IPS-20b (cell line): ENCODE measurements at regions not wholly inside any gene's neighbourhood (a gene's known extent, or its start where the extent isn't known, plus 50 kb on each side); places are given as distances from the start of the nearest gene placed in this dataset.
"Not testable (repeated sequence)": the region's sequence is repeated elsewhere in the genome, so short reads cannot be mapped to it uniquely, and the experiment has no call there.

Experiments
- H3K27ac ChIP-seq: one replicate; pipeline ENCODE4 v1.5.1; 2013; ENCODE audit warnings: low read length
- H3K27me3 ChIP-seq: 2 replicates; pipeline ENCODE4 v1.6.1; 2013; ENCODE audit warnings: mild to moderate bottlenecking, low read length, inconsistent platforms; ENCODE audit not compliant: insufficient read depth
- H3K36me3 ChIP-seq: 2 replicates; pipeline ENCODE4 v1.6.1; 2013; ENCODE audit warnings: low read depth, mild to moderate bottlenecking, inconsistent platforms, low read length, moderate library complexity; ENCODE audit not compliant: insufficient read depth
- H3K4me1 ChIP-seq: 2 replicates; pipeline ENCODE4 v1.6.1; 2013; ENCODE audit warnings: mild to moderate bottlenecking, control low read depth, inconsistent platforms, low read length, moderate library complexity; ENCODE audit not compliant: insufficient read depth
- H3K4me3 ChIP-seq: 2 replicates; pipeline ENCODE4 v1.5.1; 2013; ENCODE audit warnings: mild to moderate bottlenecking, low read length, inconsistent platforms
- H3K9ac ChIP-seq: 2 replicates; pipeline ENCODE4 v1.6.1; 2013; ENCODE audit warnings: low read depth, mild to moderate bottlenecking, inconsistent platforms, low read length, moderate library complexity
- H3K9me3 ChIP-seq: 2 replicates; pipeline ENCODE4 v1.6.1; 2013; ENCODE audit warnings: mild to moderate bottlenecking, low read depth, low read length, inconsistent platforms; ENCODE audit not compliant: insufficient read depth

DNA sequence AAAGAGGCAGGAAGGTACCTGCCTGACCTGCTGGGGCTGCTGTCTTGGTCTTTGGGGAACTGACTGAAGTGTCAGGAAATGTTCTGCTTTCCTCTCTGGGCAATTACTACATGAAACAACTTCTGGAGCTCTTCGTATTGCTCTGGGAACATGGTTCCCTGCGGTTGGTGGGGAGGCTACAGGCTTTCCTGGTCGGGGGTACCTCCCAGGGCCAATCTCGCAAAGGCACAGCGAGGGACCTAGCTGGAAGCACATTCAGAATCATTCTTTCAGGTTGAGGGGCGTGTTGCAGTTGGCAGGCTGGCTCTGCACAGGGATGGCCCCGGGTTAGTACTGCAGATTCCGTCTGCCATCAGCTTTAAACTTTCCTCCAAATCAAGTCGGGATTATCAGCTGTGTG is 88.9 kb upstream of the RANBP3L start:
- Histone ChIP-seq H3K27me3 (no peaks in the 10 kb centered on the region), H3K4me3 (no peak overlapping the region), H3K27ac (no peak overlapping the region), H3K9ac (no peak overlapping the region), H3K36me3 (no peaks in the 10 kb centered on the region), H3K9me3 (no peaks in the 10 kb centered on the region), H3K4me1 (no peaks in the 10 kb centered on the region)

DNA sequence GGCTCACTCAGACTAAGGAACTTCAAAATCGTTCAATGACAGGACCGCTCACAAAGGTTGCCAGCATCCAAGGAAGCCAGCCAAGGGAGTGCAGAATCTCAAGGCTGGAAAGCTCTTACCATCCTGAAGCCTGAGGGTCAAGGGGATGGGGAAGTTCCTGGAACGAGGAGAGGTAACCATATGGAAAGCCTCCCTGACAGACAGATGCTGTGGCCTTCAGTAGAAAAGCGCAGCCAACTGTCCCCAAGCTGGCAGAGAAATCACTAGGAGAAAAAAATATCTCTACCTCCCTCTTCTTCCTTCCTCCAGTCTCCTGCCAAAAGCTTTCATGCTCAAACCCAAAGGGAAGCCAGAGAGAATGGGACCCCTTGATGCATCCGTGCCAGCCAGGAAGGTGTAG is 90.5 kb upstream of the RANBP3L start:
- no peak overlapping the region for H3K4me3 ChIP-seq
- H3K9ac ChIP-seq, result no peak overlapping the region
- no peaks in the 10 kb centered on the region for H3K27me3 ChIP-seq
- H3K9me3 ChIP-seq, result no peaks in the 10 kb centered on the region
- H3K4me1 ChIP-seq, result no peaks in the 10 kb centered on the region
- no peaks in the 10 kb centered on the region for H3K36me3 ChIP-seq
- H3K27ac ChIP-seq, result no peak overlapping the region

DNA sequence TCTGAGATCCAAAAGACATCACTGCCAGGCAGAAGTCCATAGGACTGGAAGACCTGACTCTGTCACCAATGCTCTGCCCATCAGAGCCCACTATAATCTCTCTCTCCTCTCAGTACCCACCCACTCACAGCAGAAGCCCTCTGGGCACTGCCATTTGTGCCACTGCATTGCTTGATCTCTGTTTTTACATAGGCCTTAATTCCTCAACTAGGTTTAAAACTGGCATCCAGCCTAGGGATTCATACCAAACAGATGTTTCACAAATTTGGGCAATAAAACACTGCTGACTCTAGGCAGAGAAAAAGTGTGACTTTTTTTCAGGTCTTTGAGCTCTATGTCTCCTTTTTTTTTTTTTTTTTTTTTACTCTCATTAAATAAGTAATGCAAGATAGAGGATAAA is 91.1 kb upstream of the RANBP3L start:
- no peaks in the 10 kb centered on the region for H3K27me3 ChIP-seq
- H3K27ac ChIP-seq, result no peak overlapping the region
- H3K9me3 ChIP-seq, result no peaks in the 10 kb centered on the region
- no peaks in the 10 kb centered on the region for H3K36me3 ChIP-seq
- H3K4me3 ChIP-seq, result no peak overlapping the region
- H3K4me1 ChIP-seq, result no peaks in the 10 kb centered on the region
- no peak overlapping the region for H3K9ac ChIP-seq

DNA sequence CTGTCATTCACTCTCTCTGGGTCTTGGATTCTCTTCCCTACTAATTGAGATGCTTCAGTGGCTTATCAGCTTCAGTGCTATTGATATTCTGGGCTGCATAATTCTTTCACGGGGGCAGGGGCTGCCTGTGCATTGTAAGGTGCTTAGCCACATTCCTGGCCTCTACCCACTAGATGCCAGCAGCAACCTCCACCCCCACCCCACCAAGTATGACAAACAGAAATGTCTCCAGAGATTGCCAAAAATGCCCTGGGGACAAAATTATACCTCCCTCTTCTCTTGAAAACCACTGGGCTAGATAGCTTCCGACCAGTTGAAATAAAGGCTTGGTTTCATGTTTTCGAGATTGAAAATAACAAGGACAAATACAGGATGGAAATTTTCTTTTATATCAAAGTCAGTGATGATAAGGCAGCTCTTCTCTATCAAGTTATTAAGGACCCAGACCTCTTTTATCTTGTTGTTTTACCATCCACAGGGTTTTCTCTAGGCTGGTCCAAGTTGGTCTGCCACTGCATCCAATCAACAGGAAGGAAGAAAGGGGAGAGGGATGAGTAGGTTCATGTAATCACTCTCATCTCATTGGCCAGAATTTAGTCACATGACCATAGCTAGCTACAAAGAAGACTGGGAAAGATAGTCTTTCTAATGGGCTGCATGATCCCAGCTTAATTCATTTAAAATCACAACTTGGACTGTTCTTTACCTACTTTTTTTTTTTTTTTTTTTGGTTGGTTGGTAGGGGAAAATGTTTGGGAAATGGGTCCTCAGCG is 92.1 kb upstream of the RANBP3L start:
- Histone ChIP-seq H3K9ac (no peak overlapping the region), H3K4me1 (no peaks in the 10 kb centered on the region), H3K36me3 (no peaks in the 10 kb centered on the region), H3K9me3 (no peaks in the 10 kb centered on the region), H3K27ac (no peak overlapping the region), H3K4me3 (no peak overlapping the region), H3K27me3 (no peaks in the 10 kb centered on the region)

DNA sequence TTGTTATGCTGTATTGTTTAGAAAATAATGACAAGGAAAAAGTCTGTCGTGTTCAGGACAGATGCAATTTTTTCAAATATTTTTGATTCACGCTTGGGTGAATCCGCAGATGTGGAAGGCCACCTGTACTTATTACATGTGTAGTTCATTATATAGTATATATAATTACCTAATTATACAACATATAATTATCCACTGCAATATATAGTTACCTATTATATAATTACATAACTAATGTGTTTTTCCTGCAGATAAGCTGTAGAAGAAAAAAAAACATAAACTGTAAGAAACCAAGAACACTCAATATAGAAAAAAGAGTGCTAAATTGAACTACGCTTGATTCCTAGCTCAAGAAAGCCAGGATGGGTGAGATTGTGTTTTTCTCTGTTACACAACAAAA is 93.6 kb upstream of the RANBP3L start:
- no peak overlapping the region for H3K9ac ChIP-seq
- no peak overlapping the region for H3K27ac ChIP-seq
- no peaks in the 10 kb centered on the region for H3K9me3 ChIP-seq
- H3K36me3 ChIP-seq, result no peaks in the 10 kb centered on the region
- H3K4me3 ChIP-seq, result no peak overlapping the region
- no peaks in the 10 kb centered on the region for H3K4me1 ChIP-seq
- no peaks in the 10 kb centered on the region for H3K27me3 ChIP-seq

DNA sequence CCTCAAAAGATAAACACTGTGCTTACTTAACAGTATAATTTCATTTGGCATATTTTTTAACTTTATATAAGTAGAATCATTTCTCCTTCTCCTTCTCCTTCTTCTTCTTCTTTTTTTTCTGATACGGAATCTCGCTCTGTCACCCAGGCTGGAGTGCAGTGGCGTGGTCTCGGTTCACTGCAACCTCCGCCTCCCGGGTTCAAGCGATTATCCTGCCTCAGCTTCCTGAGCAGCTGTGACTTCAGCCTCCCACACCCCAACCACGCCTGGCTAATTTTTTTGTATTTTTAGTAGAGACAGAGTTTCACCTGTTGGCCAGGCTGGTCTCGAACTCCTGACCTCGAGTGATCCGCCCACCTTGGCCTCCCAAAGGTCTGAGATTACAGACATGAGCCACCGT is 94.2 kb upstream of the RANBP3L start:
- not testable (repeated sequence) for H3K27ac ChIP-seq, H3K4me1 ChIP-seq, H3K36me3 ChIP-seq, H3K27me3 ChIP-seq, H3K4me3 ChIP-seq, H3K9me3 ChIP-seq, H3K9ac ChIP-seq

DNA sequence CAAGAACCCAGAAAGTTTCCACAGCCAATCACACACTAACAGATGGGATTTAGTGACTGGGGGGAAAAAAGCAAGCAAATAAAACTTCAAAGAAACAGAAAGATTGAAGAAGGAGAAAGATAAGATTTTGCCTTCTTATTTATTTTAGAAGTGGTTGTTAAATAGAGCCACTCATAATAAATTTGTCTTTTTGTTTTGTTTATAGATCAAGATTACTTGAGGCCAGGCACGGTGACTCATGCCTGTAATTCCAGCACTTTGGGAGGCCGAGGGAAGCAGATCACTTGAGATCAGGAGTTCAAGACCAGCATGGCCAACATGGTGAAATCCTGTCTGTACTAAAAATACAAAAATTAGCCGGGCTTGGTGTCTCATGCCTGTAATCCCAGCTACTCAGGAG is 94.9 kb upstream of the RANBP3L start:
- Histone ChIP-seq H3K27me3 (no peaks in the 10 kb centered on the region), H3K4me3 (no peak overlapping the region), H3K9me3 (no peaks in the 10 kb centered on the region), H3K27ac (no peak overlapping the region), H3K4me1 (no peaks in the 10 kb centered on the region), H3K9ac (no peak overlapping the region), H3K36me3 (no peaks in the 10 kb centered on the region)

DNA sequence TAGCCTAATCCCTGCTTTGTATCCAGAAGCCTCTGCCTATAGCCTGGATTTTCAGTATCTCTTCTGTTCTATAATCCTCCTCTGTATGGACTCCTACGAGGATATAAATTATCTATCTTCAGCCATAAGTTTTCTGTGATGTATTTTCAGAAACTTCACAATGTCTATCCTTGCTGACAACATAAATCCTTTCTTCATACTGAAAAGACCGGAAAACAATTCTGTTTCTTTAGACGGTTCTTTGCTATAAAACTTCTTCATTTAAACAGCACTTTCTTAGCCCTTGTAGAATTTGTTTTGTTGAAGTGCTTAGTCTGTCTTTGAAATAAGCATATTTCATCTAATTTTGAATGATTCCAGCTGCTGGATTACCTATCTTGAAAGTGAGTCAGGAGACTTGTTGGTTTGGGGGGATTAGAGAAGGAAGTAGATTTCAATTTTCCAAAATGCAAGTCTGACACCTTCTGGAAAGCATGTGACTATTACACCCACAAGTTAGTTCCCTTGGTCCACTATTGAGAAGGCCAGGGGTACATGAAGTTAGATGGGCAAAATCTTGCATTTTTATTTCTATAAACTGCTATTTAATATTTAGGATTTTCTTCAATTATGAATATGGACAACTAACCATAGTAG is 96.3 kb upstream of the RANBP3L start:
- H3K4me1 ChIP-seq, result no peaks in the 10 kb centered on the region
- H3K36me3 ChIP-seq, result no peaks in the 10 kb centered on the region
- no peaks in the 10 kb centered on the region for H3K27me3 ChIP-seq
- no peak overlapping the region for H3K9ac ChIP-seq
- H3K27ac ChIP-seq, result no peak overlapping the region
- no peak overlapping the region for H3K4me3 ChIP-seq
- H3K9me3 ChIP-seq, result no peaks in the 10 kb centered on the region

DNA sequence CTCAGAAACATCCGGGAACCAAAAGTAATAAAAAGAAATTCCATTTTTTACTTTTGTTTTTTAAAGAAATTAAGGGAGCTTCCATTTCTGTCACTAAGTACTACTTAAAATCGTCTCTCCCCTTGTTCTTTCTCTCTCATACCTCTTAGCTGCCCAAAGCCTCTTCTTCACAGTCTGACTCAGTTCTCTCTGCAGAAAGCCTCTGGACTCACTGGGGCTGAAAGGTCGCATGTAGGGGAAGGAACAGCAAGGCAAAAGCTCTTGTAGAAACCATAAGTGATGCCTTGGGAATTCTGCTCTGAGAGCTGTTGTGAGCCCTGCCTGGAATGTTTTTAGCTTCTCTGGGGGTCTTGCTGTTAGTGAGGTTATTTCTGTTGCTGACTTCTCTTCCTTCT is 100.8 kb upstream of the RANBP3L start:
- Histone ChIP-seq H3K36me3 (no peaks in the 10 kb centered on the region), H3K9ac (no peak overlapping the region), H3K9me3 (no peaks in the 10 kb centered on the region), H3K27ac (no peak overlapping the region), H3K4me3 (no peak overlapping the region), H3K27me3 (no peaks in the 10 kb centered on the region), H3K4me1 (no peaks in the 10 kb centered on the region)

DNA sequence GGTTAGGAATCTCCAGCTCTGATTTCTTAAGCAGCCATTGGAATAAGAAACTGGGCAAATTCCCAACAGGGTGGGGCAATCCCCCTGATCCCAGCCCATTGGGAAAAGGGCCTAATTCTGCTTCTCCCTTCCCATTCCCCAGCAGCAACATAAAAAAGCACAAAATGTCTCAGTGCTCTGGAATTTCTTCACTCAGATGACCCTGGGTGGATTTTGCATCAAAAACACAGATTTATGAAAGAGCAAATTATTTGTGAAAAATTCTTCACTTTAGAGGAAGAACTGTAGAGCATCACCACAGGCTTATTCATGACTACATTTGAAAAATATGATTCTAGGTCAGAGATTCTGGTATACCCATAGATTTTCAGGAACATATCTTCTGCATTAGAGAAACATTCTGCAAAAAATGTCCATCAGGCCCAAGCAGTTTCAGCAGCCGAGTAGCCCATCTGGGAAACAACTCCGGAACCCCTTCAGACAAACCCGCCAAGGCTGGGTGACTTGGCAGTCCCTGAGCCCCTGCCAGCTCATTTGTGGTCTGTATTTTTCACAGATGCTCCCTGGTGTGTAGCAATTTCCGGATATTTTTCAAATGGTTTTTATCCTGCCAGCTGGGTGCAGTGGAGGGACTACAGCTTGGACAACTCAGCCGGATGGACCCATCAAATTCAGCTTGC is 102.1 kb upstream of the RANBP3L start:
- H3K9me3 ChIP-seq, result no peaks in the 10 kb centered on the region
- no peaks in the 10 kb centered on the region for H3K4me1 ChIP-seq
- H3K9ac ChIP-seq, result no peak overlapping the region
- H3K4me3 ChIP-seq, result no peak overlapping the region
- H3K36me3 ChIP-seq, result no peaks in the 10 kb centered on the region
- H3K27me3 ChIP-seq, result no peaks in the 10 kb centered on the region
- no peak overlapping the region for H3K27ac ChIP-seq

DNA sequence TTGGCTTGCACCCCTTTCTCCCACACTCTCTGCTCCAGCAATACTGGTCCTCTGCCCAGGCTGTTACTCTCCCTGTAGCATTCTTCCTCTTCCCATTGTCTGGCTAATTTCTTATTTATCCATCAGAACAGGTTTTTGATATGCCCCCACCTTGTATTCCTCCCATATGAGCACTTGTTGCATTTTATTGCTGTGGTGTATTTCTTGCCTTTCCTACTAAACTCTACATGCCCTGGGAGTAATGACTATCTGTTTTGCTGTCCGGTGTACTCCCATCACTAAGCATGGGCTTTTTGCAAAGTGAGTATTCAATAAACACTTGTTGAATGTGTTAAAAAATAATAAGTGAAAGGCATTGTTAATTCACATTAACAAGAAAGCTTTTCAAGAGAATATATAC is 104.3 kb upstream of the RANBP3L start:
- Histone ChIP-seq H3K27ac (no peak overlapping the region), H3K4me3 (no peak overlapping the region), H3K36me3 (no peaks in the 10 kb centered on the region), H3K4me1 (no peaks in the 10 kb centered on the region), H3K9me3 (no peaks in the 10 kb centered on the region), H3K9ac (no peak overlapping the region), H3K27me3 (no peaks in the 10 kb centered on the region)

DNA sequence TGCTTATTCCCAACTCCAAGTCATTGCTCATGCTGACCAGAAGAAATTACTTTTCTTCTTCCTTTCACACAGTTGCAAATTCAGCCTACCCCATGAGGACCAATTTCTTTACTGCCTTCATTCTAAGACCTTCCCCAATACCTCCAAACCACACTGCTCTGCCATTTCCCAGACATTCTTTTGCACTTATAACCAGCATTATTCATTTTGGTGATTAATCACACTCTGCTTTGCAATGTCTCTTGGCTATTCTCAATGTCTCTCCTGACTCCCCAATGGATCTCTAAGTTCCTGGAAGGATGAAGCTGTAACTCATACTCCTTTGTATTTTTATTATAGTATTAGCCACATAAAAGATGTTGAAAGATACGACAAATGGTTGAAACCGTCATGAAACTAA is 105.7 kb upstream of the RANBP3L start:
- no peaks in the 10 kb centered on the region for H3K9me3 ChIP-seq
- no peak overlapping the region for H3K9ac ChIP-seq
- no peak overlapping the region for H3K4me3 ChIP-seq
- no peaks in the 10 kb centered on the region for H3K4me1 ChIP-seq
- H3K27me3 ChIP-seq, result no peaks in the 10 kb centered on the region
- H3K27ac ChIP-seq, result no peak overlapping the region
- H3K36me3 ChIP-seq, result no peaks in the 10 kb centered on the region
